ENCODE measurements at regions not wholly inside any gene's neighbourhood (a gene's known extent, or its start where the extent isn't known, plus 50 kb on each side); places are given as distances from the start of the nearest gene placed in this dataset.

DNA sequence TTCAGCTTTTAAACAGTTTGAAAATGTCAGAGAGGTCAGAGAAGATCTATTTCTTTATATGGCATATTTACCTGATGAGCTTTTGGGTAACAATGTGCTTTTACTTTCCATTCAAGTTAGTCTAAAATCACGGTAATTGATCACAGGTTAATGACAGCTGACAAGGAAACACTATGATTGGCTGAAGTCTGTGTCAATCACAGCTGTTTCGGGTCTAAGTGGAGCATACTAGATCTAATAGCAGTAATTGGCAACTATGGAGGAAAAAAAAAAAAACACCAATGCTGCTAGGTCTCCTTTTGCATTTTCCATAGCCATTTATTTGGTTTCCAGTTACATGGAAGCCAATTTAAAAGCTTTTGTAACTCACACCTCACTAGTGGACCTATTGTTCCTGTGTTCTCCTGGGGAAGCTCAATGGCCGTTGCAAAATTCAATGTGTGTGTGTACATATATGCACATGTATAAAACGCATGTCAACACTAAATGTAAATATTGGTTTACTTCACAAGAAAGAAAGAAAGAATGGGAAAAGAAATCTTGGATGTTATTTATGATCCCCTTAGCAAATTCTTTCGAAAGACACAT is 568.3 kb upstream of the ZFHX3 start:
- no peaks in the 10 kb centered on the region for H3K27me3 ChIP-seq (ENCODE audit: control insufficient read depth, low read length)
- H4K20me1 ChIP-seq (ENCODE audit: control insufficient read depth, insufficient read depth, low read depth, low read length), result no peaks in the 10 kb centered on the region
- no peaks in the 10 kb centered on the region for H3K79me2 ChIP-seq (ENCODE audit: control insufficient read depth, low read length)
- no peak overlapping the region for H3K4me3 ChIP-seq (ENCODE audit: low read length)
- H3K4me2 ChIP-seq (ENCODE audit: low read length), result no peak overlapping the region
- TF ChIP-seq CTCF (IDR thresholded peaks at IDR 0.05; ENCODE audit: low read depth, low read length, poor library complexity, severe bottlenecking) (no peak), EZH2phosphoT487 (IDR thresholded peaks at IDR 0.05; ENCODE audit: borderline replicate concordance, low read length) (no peak)
- no peaks in the 10 kb centered on the region for H3F3A ChIP-seq (ENCODE audit: control insufficient read depth, insufficient read depth)
- no peak overlapping the region for H3K27ac ChIP-seq (ENCODE audit: low read depth, low read length)
- no peaks in the 10 kb centered on the region for H3K9me2 ChIP-seq (replicated peaks; ENCODE audit: control insufficient read depth, low read length)
- no peaks in the 10 kb centered on the region for H3K9me3 ChIP-seq (ENCODE audit: control insufficient read depth, insufficient read depth, low read length)
- no peaks in the 10 kb centered on the region for H3K36me3 ChIP-seq (ENCODE audit: control insufficient read depth, low read length)
- no peaks in the 10 kb centered on the region for H3K4me1 ChIP-seq (ENCODE audit: control insufficient read depth, low read length)

DNA sequence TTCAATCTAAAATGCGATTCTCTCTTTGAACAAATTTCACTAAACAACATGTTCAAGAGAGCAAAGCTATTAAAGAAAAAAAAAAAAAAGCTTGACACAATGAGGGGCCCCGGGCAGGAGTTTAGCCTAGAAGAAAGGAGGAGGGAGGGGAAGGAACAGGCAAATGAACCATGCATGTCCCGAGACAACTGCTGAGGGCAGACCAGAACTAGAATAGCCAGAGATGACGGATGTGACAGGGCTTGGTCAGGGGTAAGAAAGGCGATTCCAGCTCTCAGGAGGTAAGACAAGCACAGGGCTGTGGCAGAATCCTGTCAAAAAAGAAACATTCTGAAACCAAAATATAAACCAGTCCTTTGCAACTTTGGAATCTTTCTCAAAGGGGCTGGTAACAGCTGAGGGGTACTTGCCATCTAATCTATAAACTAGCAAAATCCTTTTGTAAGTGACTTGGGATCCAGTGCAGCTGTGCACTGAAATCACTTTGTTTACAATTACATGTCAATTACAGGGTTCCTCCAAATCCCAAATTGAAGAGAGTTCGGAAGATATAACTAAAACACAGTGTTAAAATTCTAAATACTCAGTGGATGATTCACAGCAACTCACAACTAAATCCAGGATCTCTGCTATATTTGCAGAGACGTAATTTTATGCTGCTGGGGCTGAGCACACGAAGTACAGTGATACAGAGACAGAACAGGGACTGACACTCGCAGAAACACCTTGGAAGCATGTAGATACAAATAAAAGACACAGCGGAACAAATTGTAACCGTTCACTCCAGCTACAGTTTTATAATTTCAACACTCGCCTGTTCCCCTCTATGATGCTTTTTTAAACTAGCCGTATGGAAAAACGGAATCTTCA is 567.4 kb upstream of the ZFHX3 start:
- H3K9me2 ChIP-seq (replicated peaks; ENCODE audit: control insufficient read depth, low read length), result no peaks in the 10 kb centered on the region
- no peaks in the 10 kb centered on the region for H3K27me3 ChIP-seq (ENCODE audit: control insufficient read depth, low read length)
- no peaks in the 10 kb centered on the region for H3F3A ChIP-seq (ENCODE audit: control insufficient read depth, insufficient read depth)
- H3K36me3 ChIP-seq (ENCODE audit: control insufficient read depth, low read length), result no peaks in the 10 kb centered on the region
- H3K4me2 ChIP-seq (ENCODE audit: low read length), result no peak overlapping the region
- no peaks in the 10 kb centered on the region for H3K9me3 ChIP-seq (ENCODE audit: control insufficient read depth, insufficient read depth, low read length)
- H3K4me1 ChIP-seq (ENCODE audit: control insufficient read depth, low read length), result no peaks in the 10 kb centered on the region
- no peak overlapping the region for H3K4me3 ChIP-seq (ENCODE audit: low read length)
- TF ChIP-seq CTCF (IDR thresholded peaks at IDR 0.05; ENCODE audit: low read depth, low read length, poor library complexity, severe bottlenecking) (no peak), EZH2phosphoT487 (IDR thresholded peaks at IDR 0.05; ENCODE audit: borderline replicate concordance, low read length) (no peak)
- H4K20me1 ChIP-seq (ENCODE audit: control insufficient read depth, insufficient read depth, low read depth, low read length), result no peaks in the 10 kb centered on the region
- H3K27ac ChIP-seq (ENCODE audit: low read depth, low read length), result no peak overlapping the region
- H3K79me2 ChIP-seq (ENCODE audit: control insufficient read depth, low read length), result no peaks in the 10 kb centered on the region

- Histone ChIP-seq H3K27me3 (ENCODE audit: control insufficient read depth, low read length) (no peaks in the 10 kb centered on the region), H3K36me3 (ENCODE audit: control insufficient read depth, low read length) (no peaks in the 10 kb centered on the region), H4K20me1 (ENCODE audit: control insufficient read depth, insufficient read depth, low read depth, low read length) (no peaks in the 10 kb centered on the region), H3K4me1 (ENCODE audit: control insufficient read depth, low read length) (no peaks in the 10 kb centered on the region), H3K4me2 (ENCODE audit: low read length) (no peak overlapping the region), H3F3A (ENCODE audit: control insufficient read depth, insufficient read depth) (no peaks in the 10 kb centered on the region), H3K9me3 (ENCODE audit: control insufficient read depth, insufficient read depth, low read length) (no peaks in the 10 kb centered on the region), H3K79me2 (ENCODE audit: control insufficient read depth, low read length) (no peaks in the 10 kb centered on the region), H3K9me2 (replicated peaks; ENCODE audit: control insufficient read depth, low read length) (no peaks in the 10 kb centered on the region), H3K4me3 (ENCODE audit: low read length) (no peak overlapping the region), H3K27ac (ENCODE audit: low read depth, low read length) (no peak overlapping the region)
- TF ChIP-seq CTCF (IDR thresholded peaks at IDR 0.05; ENCODE audit: low read depth, low read length, poor library complexity, severe bottlenecking) (no peak), EZH2phosphoT487 (IDR thresholded peaks at IDR 0.05; ENCODE audit: borderline replicate concordance, low read length) (no peak)
Measured at GRCh38 chr16:73614131-73614530, 566.2 kb upstream of the ZFHX3 start.

All from DOHH2 (cell line).